ENCODE measurements at regions not wholly inside any gene's neighbourhood (a gene's known extent, or its start where the extent isn't known, plus 50 kb on each side); places are given as distances from the start of the nearest gene placed in this dataset.

DNA sequence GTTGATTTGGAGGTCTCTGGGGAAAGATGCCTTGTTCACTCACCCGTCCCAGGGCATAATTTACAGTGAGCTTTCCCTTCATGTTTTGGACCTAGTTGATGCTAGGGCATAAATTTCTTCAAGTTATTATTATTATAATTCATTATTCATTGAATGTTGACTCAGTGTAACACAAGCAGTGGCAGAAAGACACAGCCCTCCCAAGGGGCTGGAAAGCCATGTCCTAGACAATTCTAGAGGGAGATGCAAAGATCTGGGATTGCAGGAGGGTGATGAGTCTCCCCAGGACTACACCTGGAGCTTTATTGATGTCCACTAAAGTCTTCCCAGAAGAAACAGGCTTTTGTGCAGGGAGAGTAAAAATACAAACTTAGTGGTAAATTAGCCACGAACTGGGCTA is 322.0 kb upstream of the MOCS1 start:
- Histone ChIP-seq H3K4me1 (ENCODE audit: low read depth) (peaks cover 6% of the 10 kb centered on the region), H3K9me3 (ENCODE audit: low read depth) (no peaks in the 10 kb centered on the region), H3K36me3 (no peaks in the 10 kb centered on the region), H3K4me3 (no peak overlapping the region), H3K27ac (no peak overlapping the region), H3K27me3 (no peaks in the 10 kb centered on the region)
- TF ChIP-seq CTCF (IDR thresholded peaks at IDR 0.05; ENCODE audit: low read depth, low read length) = no peak
- DNase-seq (ENCODE audit: low read depth in 1 of 2, low spot score in 1 of 2) = no peak

GRCh38 chr6:40253420-40253819 is 319.2 kb upstream of the MOCS1 start:
- Histone ChIP-seq H3K4me3 (no peak overlapping the region), H3K27me3 (no peaks in the 10 kb centered on the region), H3K27ac (no peak overlapping the region), H3K9me3 (ENCODE audit: low read depth) (no peaks in the 10 kb centered on the region), H3K4me1 (ENCODE audit: low read depth) (peaks cover 6% of the 10 kb centered on the region), H3K36me3 (no peaks in the 10 kb centered on the region)
- TF ChIP-seq CTCF (IDR thresholded peaks at IDR 0.05; ENCODE audit: low read depth, low read length) = no peak
- DNase-seq (ENCODE audit: low read depth in 1 of 2, low spot score in 1 of 2) = no peak

GRCh38 chr6:40252531-40253258 is 318.4 kb upstream of the MOCS1 start:
- Histone ChIP-seq H3K9me3 (ENCODE audit: low read depth) (no peaks in the 10 kb centered on the region), H3K4me3 (no peak overlapping the region), H3K27ac (no peak overlapping the region), H3K27me3 (no peaks in the 10 kb centered on the region), H3K36me3 (no peaks in the 10 kb centered on the region), H3K4me1 (ENCODE audit: low read depth) (peaks cover 6% of the 10 kb centered on the region)
- no peak for TF ChIP-seq CTCF (IDR thresholded peaks at IDR 0.05; ENCODE audit: low read depth, low read length)
- DNase-seq (ENCODE audit: low read depth in 1 of 2, low spot score in 1 of 2) = no peak

DNA sequence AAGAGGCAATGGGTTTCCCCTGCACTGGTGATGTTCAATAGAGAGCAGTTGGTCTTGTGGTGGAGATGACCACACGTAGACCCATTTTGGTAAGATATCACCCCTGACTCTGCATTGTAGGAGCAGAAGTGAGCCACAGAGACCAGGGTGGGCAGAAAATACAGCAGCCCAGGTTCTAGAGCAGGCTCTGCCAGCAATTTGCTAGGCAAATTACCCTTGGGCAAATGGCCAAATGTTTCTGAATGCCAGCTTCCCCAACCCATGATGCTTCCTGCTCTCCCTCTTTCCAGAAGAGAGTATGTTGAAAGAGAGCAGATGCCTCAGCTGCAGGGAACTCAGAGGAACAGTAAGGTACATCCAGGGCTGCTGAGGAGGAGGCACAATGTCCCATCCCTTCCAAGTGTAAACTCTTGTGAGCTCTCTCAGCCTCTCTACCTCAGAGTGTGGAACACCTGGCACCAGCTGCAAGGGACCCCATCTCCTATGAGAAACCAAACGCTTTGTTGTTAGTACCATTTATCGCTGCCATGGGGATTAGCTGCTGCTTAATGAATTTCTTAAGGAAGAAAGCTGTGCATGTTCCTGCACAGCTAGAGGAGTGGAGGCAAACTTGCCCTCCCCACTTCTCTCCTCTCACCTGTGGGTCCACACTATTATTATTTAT is 317.5 kb upstream of the MOCS1 start:
- Histone ChIP-seq H3K27ac (no peak overlapping the region), H3K4me3 (no peak overlapping the region), H3K36me3 (no peaks in the 10 kb centered on the region), H3K4me1 (ENCODE audit: low read depth) (peaks cover 6% of the 10 kb centered on the region), H3K27me3 (no peaks in the 10 kb centered on the region), H3K9me3 (ENCODE audit: low read depth) (no peaks in the 10 kb centered on the region)
- no peak for DNase-seq (ENCODE audit: low read depth in 1 of 2, low spot score in 1 of 2)
- TF ChIP-seq CTCF (IDR thresholded peaks at IDR 0.05; ENCODE audit: low read depth, low read length) = no peak

DNA sequence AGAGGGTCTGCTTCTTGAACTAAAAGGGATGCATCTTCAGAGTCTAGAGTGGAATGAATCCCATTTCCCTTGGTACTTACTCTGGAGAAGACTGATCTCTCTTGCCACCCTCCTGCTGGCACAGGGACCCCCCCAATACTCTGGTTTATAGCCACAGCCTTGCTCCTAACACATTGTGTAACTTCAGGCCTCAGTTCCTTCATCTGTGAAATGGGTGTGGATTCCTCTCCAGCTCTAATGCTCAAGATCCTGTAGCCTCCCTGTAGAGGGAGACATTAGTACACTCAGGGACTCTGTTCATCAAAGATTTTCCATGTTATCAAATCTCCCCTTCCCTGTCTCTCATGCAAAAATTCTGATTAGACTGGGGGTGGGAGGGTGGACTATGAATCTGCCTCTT is 315.7 kb upstream of the MOCS1 start:
- no peak overlapping the region for H3K27ac ChIP-seq
- TF ChIP-seq CTCF (IDR thresholded peaks at IDR 0.05; ENCODE audit: low read depth, low read length) = no peak

More for the DNA sequence above, 315.7 kb upstream of the MOCS1 start:
- no peaks in the 10 kb centered on the region for H3K27me3 ChIP-seq
- H3K4me1 ChIP-seq (ENCODE audit: low read depth) = no peaks in the 10 kb centered on the region
- no peak for DNase-seq (ENCODE audit: low read depth in 1 of 2, low spot score in 1 of 2)
- no peaks in the 10 kb centered on the region for H3K9me3 ChIP-seq (ENCODE audit: low read depth)
- H3K36me3 ChIP-seq = no peaks in the 10 kb centered on the region
- no peak overlapping the region for H3K4me3 ChIP-seq

Measured in cardiac muscle cell (in vitro differentiated cells and primary cell).